IPS-20b (cell line): ENCODE measurements at regions not wholly inside any gene's neighbourhood (a gene's known extent, or its start where the extent isn't known, plus 50 kb on each side); places are given as distances from the start of the nearest gene placed in this dataset.

ENCODE experiments used
- H3K27ac ChIP-seq: one replicate; pipeline ENCODE4 v1.5.1; 2013; ENCODE audit warnings: low read length
- H3K27me3 ChIP-seq: 2 replicates; pipeline ENCODE4 v1.6.1; 2013; ENCODE audit warnings: mild to moderate bottlenecking, low read length, inconsistent platforms; ENCODE audit not compliant: insufficient read depth
- H3K36me3 ChIP-seq: 2 replicates; pipeline ENCODE4 v1.6.1; 2013; ENCODE audit warnings: low read depth, mild to moderate bottlenecking, inconsistent platforms, low read length, moderate library complexity; ENCODE audit not compliant: insufficient read depth
- H3K4me1 ChIP-seq: 2 replicates; pipeline ENCODE4 v1.6.1; 2013; ENCODE audit warnings: mild to moderate bottlenecking, control low read depth, inconsistent platforms, low read length, moderate library complexity; ENCODE audit not compliant: insufficient read depth
- H3K4me3 ChIP-seq: 2 replicates; pipeline ENCODE4 v1.5.1; 2013; ENCODE audit warnings: mild to moderate bottlenecking, low read length, inconsistent platforms
- H3K9ac ChIP-seq: 2 replicates; pipeline ENCODE4 v1.6.1; 2013; ENCODE audit warnings: low read depth, mild to moderate bottlenecking, inconsistent platforms, low read length, moderate library complexity
- H3K9me3 ChIP-seq: 2 replicates; pipeline ENCODE4 v1.6.1; 2013; ENCODE audit warnings: mild to moderate bottlenecking, low read depth, low read length, inconsistent platforms; ENCODE audit not compliant: insufficient read depth

- Histone ChIP-seq H3K9me3 (no peaks in the 10 kb centered on the region), H3K4me3 (no peak overlapping the region), H3K36me3 (no peaks in the 10 kb centered on the region), H3K9ac (no peak overlapping the region), H3K27me3 (peaks cover 27% of the 10 kb centered on the region), H3K4me1 (no peaks in the 10 kb centered on the region; the same call in 1 of the 2 replicates), H3K27ac (no peak overlapping the region)
Measured at GRCh38 chr5:1673042-1673677, 126.5 kb downstream of the MRPL36 start.

- H3K9ac ChIP-seq: no peak overlapping the region
- H3K4me3 ChIP-seq: no peak overlapping the region
- no peak overlapping the region for H3K27ac ChIP-seq
- no peaks in the 10 kb centered on the region for H3K9me3 ChIP-seq
- peaks cover 34% of the 10 kb centered on the region for H3K27me3 ChIP-seq
- no peaks in the 10 kb centered on the region; the same call in 1 of the 2 replicates for H3K4me1 ChIP-seq
- no peaks in the 10 kb centered on the region for H3K36me3 ChIP-seq
Measured at GRCh38 chr5:1672396-1672795, 127.2 kb downstream of the MRPL36 start.

DNA sequence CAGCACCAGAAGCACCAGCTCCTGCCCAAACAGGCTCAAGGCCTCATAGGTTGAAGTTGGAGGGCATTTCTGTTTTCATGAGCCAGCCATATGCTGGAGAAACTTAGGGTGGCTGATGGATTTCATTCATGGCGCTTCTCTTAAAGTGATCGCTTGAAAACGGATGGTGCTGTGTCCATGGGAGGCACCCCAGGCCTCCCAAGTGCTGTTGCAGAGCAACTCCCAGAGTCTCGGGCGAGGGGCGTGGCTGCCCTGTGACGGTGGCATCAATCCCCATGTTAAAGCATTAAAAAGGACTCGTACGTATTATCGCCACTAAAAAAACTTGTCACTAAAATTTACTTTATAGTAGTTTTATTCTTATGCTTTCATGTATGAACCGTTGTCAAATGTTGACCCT is 128.3 kb downstream of the MRPL36 start:
- Histone ChIP-seq H3K27me3 (peaks cover 40% of the 10 kb centered on the region), H3K4me3 (no peak overlapping the region), H3K9me3 (no peaks in the 10 kb centered on the region), H3K4me1 (no peaks in the 10 kb centered on the region; the same call in 1 of the 2 replicates), H3K9ac (no peak overlapping the region), H3K27ac (no peak overlapping the region), H3K36me3 (no peaks in the 10 kb centered on the region)

DNA sequence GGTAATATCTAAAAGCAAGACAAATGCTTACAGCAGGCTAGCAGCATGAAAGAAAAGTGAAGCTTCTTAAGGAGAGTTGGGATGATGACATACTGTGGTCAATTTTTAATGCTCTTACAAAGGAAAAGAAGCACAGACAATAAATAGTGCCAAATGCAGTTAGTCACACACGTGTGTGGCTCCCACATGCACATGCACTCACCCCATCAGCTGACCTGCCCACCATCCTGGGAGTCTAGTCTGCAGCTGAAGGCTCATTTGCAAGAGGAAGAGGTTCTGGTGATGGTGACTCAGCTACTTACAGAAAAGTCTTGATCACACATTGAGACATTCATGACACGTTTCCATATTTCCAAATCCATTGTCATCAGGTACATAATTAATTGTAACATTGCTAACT is 129.3 kb downstream of the MRPL36 start:
- Histone ChIP-seq H3K27ac (no peak overlapping the region), H3K9me3 (no peaks in the 10 kb centered on the region), H3K4me1 (no peaks in the 10 kb centered on the region; the same call in 1 of the 2 replicates), H3K4me3 (no peak overlapping the region), H3K9ac (no peak overlapping the region), H3K36me3 (no peaks in the 10 kb centered on the region), H3K27me3 (peaks cover 50% of the 10 kb centered on the region)

- Histone ChIP-seq H3K4me3 (no peak overlapping the region), H3K36me3 (no peaks in the 10 kb centered on the region), H3K27ac (no peak overlapping the region), H3K9ac (no peak overlapping the region), H3K4me1 (no peaks in the 10 kb centered on the region; the same call in 1 of the 2 replicates), H3K27me3 (peaks cover 57% of the 10 kb centered on the region), H3K9me3 (no peaks in the 10 kb centered on the region)
Measured at GRCh38 chr5:1669276-1670155, 130.1 kb downstream of the MRPL36 start.

GRCh38 chr5:1668141-1668721 is 131.4 kb downstream of the MRPL36 start:
- Histone ChIP-seq H3K36me3 (no peaks in the 10 kb centered on the region), H3K27ac (no peak overlapping the region), H3K9ac (no peak overlapping the region), H3K9me3 (no peaks in the 10 kb centered on the region), H3K27me3 (peaks cover 57% of the 10 kb centered on the region), H3K4me3 (peak overlapping the region; percentile 59; the same call in 1 of the 2 replicates), H3K4me1 (no peaks in the 10 kb centered on the region; the same call in 1 of the 2 replicates)

DNA sequence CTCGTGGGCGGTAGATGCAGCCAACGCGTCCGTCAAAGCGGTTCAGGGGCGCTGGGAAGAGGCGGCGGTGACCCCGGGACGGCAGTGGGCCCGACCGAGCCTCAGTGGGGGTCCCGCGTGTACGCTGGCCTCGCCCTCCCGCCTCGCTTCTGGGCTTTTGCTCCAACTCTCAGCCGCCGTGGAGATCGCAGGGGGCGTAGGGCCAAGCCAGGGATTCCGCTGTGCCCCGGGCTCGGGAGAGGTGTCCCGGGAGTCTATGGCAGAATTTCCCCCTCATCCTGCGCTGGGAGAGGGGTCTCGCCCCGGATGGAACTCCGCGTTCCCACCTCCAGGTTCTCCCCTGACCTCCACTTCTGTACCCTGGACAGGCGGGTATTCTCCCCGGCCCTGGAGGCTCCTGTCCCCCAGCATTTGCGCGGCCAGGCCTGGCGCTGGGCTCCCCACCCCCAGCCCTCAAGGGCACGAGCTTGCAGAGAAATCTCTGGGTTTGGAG is 131.9 kb downstream of the MRPL36 start:
- Histone ChIP-seq H3K4me1 (no peaks in the 10 kb centered on the region; the same call in 1 of the 2 replicates), H3K36me3 (no peaks in the 10 kb centered on the region), H3K27me3 (peaks cover 57% of the 10 kb centered on the region), H3K9me3 (no peaks in the 10 kb centered on the region), H3K9ac (no peak overlapping the region), H3K4me3 (peak overlapping the region; percentile 59), H3K27ac (no peak overlapping the region)

- H3K27me3 ChIP-seq: peaks cover 57% of the 10 kb centered on the region
- H3K36me3 ChIP-seq: no peaks in the 10 kb centered on the region
- no peaks in the 10 kb centered on the region for H3K9me3 ChIP-seq
- no peak overlapping the region for H3K9ac ChIP-seq
- peak overlapping the region; percentile 59; the same call in 1 of the 2 replicates for H3K4me3 ChIP-seq
- H3K4me1 ChIP-seq: no peaks in the 10 kb centered on the region; the same call in 1 of the 2 replicates
- H3K27ac ChIP-seq: no peak overlapping the region
Measured at GRCh38 chr5:1666812-1667588, 132.6 kb downstream of the MRPL36 start.

GRCh38 chr5:1666221-1666620 is 133.4 kb downstream of the MRPL36 start:
- H3K27me3 ChIP-seq: peaks cover 57% of the 10 kb centered on the region
- no peaks in the 10 kb centered on the region; the same call in 1 of the 2 replicates for H3K4me1 ChIP-seq
- H3K9me3 ChIP-seq: no peaks in the 10 kb centered on the region
- no peak overlapping the region for H3K9ac ChIP-seq
- H3K4me3 ChIP-seq: no peak overlapping the region
- no peaks in the 10 kb centered on the region for H3K36me3 ChIP-seq
- no peak overlapping the region for H3K27ac ChIP-seq

DNA sequence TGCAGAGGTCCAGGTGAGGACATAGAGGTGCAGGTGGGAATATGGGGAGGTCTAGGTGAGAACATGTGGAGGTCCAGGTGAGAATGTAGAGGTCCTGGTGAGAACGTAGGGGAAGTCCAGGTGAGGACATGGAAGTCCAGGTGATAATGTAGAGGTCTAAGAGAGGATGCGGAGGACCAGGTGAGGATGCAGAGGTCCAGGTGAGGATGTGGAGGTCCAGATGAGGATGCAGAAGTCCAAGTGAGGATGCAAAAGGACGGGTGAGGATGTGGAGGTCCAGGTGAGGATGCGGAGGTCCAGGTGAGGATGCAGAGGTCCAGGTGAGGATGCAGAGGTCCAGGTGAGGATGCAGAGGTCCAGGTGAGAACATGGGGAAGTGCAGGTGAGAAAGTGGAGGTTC is 133.8 kb downstream of the MRPL36 start:
- H3K9ac ChIP-seq: no peak overlapping the region
- H3K4me3 ChIP-seq: no peak overlapping the region
- peaks cover 57% of the 10 kb centered on the region for H3K27me3 ChIP-seq
- H3K27ac ChIP-seq: no peak overlapping the region
- no peaks in the 10 kb centered on the region for H3K36me3 ChIP-seq
- H3K4me1 ChIP-seq: no peaks in the 10 kb centered on the region; the same call in 1 of the 2 replicates
- no peaks in the 10 kb centered on the region for H3K9me3 ChIP-seq

GRCh38 chr5:1665231-1665630 is 134.4 kb downstream of the MRPL36 start:
- H3K9ac ChIP-seq: no peak overlapping the region
- no peak overlapping the region for H3K4me3 ChIP-seq
- no peaks in the 10 kb centered on the region; the same call in 1 of the 2 replicates for H3K4me1 ChIP-seq
- no peaks in the 10 kb centered on the region for H3K36me3 ChIP-seq
- H3K27ac ChIP-seq: no peak overlapping the region
- peaks cover 51% of the 10 kb centered on the region for H3K27me3 ChIP-seq
- H3K9me3 ChIP-seq: no peaks in the 10 kb centered on the region
